ENCODE measurements at regions not wholly inside any gene's neighbourhood (a gene's known extent, or its start where the extent isn't known, plus 50 kb on each side); places are given as distances from the start of the nearest gene placed in this dataset.

DNA sequence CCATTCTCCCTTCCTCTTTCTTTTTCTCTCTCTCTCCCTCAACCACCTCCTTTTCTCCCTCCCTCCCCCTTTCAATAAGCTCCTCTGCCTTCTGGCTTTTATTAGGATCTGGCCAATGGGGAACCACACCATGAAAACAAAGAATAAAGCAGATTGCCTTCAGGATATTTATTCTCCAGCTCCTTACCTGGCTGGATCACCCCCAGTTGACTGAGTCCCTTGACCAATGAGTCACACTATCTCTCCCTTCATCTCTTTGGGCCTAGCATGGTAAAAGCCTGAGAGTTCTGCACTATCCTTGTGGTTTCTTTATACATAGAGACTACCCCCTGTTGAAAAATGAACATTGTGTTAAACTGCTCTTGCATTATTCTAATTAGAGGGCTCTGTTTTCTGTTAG, 476.8 kb downstream of the EPHA7 start:
- DNase-seq: no peak

DNA sequence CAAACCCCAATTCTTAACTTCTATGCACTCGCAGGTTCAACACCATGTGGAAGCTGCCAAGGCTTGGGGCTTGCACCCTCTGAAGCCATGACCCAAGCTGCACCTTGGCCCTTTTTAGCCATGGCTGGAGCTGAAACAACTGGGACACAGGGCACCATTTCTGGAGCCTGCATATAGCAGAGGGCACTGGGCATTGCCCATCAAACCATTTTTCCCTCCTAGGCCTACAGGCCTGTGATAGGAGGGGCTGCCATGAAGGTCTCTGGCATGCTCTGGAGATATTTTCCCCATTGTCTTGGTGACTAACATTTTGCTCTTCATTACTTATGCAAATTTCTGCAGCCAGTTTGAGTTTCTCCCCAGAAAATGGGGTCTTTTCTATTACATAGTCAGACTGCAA, 484.7 kb downstream of the EPHA7 start:
- no peak for DNase-seq

DNA sequence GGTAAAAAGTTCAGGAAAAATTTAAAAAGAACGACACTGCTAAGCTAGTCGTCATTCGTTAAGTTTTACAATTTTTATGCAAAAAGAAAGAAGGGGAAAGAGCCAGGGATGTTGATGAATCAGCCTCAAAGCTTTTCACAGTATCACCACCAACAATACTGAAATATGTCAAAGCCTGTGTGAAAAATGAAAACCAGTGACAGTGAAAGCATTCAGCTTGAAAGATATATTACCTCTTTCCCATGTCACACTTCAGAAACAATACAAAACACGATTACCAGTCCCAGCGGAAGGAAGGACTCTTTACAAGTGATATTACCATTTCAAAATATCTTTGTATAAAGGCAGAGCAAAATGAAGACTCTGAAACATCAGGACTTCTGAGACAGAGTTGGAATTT, 489.2 kb downstream of the EPHA7 start:
- DNase-seq: no peak

DNA sequence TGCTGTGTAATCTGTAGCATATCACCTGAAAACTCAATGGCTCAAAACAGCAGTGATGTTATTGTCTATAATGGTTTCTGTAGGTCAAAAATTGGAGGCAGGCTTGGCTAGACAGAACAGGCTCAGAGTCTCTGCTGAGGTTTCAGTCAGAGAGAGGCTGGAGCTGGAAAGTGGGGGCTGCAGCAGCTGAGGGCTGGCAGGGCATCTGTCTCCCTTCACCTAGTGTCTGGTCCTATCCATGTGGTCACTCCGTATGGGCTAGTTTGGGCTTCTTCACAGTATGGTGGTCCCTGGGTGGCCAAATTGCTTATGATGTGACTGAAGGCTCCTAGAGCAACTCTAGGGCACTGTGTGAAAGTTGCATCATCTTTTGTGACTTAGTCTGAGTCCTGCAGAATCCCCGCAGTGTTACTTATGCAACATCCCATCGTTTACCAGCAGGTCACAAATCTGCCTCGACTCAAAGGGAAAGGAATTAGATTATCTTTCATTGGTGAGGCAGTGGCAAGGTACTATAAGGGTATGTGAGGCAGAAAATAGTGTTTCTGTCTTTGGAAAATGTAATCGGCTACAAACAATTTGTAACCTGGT, 497.0 kb downstream of the EPHA7 start:
- no peak for DNase-seq

DNA sequence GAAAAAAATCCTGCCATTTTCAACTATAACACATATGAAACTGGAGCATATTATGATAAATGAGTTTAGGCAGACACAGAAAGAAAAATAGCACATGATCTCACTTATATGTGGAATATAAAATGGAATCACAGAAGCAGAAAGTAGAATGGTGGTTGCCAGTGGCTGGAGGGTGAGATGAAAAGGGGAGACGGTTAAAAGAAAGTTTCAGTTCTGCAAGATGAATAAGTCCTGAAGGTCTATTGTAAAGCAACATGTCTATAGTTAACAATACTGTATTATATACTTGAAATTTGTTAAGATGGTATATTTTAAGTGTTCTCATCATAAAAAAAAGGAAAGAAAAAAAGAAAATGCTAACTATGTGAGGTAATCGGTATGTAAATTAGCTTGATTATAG, 503.9 kb downstream of the EPHA7 start:
- no peak for DNase-seq

DNA sequence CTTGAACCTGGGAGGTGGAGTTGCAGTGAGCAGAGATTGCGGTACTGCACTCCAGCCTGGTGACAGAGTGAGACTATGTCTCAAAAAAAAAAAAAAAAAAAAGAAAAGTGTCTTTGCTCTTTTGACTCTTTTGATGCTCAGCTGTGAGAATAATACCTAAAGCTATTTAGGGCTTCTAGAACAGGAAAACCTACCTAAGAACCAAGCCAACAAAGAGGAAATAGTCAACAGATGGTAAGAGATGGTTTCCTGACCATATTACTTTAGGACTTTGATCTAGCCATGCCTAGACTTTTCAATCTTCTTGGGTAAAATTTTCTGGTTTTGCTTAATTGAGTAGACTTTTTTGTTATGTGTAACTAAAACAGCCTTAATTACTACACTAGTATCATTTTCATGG, 508.1 kb downstream of the EPHA7 start:
- no peak for DNase-seq

DNA sequence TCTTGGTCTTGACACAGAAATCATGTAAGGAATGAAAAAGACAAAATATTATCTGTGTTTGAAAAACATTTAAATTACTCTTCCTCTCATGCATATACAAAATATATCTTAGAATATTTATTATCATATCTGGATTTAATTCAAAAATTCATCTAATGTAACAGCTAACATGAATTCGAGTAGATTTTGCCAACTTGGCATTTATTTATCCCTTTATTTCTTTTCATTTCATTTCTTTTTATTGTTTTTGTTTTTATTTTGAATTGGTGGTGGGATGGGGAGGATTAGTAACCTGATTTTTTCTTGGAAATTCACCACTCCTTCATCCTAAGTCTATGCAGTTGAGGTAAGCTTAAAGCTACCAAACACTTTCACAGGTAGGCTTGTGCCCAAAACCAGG, 508.7 kb downstream of the EPHA7 start:
- DNase-seq: no peak

DNA sequence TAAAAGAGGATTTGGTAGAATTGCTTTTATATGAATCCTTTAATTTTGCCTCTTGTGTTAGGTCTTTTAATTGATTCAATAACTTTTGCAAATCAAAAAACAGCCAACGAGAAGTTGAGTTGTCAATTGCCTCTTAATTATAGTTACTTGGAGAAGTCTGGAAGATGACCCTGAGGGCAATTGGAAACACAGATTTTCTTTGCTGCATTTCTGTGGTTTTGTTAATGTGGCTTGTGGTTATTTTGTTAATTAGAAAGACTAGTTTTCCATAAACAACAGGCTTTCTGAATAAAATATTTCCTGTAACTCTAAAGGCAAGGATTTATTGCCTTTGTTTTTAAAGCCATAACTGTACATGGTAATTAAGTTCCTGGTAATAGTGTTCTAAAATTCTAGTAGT, 513.0 kb downstream of the EPHA7 start:
- no peak for DNase-seq

DNA sequence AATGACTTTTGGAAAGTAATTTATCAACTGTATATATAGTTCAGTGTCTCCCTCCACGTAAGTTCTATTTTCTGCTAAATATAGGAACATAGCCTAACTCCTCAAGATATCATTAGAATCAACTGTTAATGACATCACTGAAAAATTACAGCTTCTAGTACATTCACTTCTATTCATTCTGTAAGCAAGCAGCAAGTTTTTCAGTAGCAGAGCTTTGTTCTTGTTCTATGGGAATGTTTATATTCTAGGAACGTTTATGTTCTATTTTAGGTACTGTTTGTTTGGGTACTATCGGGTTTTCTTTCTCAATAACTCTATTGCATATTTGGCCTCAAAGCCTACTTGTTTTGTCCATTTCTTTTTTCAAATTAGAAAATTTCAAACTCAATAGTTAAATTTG, 525.6 kb downstream of the EPHA7 start:
- no peak for DNase-seq

DNA sequence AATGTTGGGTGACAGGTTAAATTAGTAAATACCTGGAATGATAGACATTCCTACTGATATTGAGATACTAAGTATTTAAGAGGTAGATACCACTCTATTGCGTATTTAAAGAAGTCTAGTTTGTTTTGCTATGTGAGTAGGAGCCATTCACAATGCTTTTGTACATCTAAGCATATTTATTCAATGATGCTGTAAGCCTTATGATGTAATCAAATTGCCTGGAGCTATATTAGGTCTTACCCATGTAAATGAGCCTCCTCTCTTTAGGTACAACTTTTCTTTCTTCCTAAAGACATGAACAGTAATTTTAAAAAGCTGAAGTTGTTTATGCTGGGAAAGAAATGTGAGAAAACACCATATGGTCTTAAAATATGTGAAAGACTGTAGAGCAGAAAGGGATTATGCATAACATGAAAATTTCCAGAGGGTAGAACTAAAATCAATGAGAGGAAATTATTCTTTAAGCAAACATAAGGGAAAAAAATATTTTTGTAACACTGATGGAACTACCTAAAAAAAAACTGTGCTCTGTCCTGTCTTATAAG, 526.7 kb downstream of the EPHA7 start:
- DNase-seq: no peak

DNA sequence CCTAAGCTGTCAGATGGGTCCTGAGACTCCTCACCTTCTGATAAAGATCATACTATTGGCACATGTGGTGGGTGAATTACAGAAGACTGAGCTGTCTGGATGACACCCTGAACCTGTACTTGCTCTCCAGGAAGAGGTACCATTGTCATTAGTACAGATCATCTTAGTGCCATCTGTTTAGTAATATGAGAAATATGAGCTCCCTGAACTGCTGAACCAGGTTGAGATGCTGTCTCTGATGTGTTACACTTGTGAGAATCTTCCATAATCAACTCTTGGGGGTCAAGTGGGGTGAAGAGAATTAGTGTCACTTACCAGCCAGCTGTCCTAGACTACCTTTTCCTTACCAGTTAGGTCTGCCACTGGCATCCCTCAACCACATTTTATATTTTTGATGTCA, 531.0 kb downstream of the EPHA7 start:
- no peak for DNase-seq

DNA sequence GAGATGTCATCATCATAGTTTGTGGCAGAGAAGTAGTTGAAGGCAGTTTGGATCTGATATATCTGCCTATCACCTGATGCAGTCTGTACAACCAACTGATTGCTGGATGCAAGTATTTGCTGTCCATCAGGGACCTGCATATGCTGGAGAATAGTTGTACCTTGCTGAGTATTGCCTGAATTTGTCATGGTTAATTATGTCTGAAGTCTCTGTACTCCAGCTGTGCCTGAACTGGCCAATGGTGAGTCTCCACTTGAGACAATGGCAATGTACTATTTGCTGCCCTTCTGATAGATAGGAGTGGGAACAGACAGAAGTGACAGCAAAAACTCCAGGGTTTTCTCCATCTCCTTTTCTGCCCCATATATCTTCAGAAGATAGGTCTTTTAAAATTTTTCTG, 531.5 kb downstream of the EPHA7 start:
- DNase-seq: no peak

DNA sequence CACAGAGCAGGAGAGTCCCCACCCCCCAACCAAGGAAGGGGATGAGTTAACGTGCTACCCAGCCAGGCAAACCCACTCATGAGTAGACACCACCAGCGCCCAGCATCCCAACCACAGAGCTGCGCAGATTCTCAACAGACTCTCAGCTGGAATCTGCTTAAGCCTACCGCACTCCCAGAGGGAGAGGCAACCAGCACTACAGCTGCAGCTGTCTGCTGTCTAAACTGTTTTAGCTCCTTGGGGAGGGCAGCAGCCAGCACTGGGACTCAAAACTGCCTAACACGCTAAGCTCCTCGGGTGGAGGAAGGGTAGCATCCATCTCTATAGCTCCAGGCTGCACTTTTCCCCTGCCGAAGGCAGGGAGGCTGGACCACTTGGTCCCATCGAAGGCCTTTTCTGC, 539.8 kb downstream of the EPHA7 start:
- DNase-seq: no peak

DNA sequence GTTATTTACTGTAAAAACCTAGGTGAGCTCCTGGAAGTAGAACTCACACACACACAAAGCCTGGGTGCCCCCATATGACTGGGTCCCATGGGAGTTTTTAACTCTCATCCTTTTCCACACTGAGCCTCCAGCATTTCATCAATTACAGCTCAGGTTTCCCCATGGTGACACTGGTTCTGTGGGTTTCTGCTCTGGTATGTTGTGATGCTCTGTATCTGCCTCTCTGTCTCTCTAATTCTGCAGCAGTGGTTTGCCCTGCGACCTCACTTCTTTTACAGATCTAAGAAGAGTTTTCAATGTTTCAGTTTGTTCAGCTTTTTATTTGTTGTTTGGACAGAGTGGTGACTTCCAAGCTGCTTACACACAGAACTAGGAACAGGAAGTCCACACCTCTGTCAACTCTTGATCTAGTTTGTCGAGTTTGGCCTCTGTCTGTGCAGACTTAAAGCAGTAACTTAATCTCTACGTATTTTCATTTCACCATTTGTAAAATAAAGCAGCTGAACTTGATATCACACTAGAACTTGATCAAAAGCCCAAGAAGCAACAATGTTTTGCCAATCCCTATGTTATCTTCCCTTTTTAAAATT, 554.3 kb downstream of the EPHA7 start:
- DNase-seq: peak; percentile 41

DNA sequence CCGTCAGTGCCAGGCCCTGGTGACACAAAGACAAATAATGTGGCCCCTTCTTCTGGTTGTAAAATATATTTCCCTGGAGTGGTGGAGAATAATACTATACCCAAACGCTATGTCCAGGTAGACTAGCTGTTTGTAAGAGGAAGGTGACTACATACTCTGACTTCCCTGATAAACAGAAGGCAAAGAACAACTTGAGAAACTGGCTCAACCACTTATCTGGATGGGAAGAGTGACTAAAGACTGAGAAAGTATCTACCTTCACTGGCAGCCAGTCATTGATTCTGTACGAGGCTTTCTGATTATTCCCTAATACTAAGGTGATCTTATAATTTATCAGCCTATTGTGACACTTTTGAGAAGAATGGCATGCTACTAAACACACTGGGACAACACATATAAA, 569.7 kb downstream of the EPHA7 start:
- DNase-seq: peak; percentile 38

DNA sequence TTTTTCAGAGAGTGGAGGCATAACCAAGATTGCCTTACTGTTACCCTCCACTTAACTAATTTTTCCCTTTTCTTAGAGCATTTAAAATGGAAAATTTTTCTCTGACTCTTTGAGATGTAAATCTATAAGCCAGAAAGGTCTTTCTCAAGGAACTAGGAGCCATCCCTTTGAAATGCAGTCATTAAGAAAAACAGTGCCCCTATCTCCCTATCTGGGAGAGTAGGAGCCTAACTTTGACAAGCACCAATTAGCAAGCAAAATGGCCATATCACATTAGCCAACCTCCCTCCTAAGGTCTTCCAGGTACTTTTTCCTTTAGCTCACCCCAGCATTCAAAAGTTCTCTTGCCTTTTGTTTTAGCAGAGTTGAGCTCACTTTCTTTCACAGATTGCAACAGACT, 570.5 kb downstream of the EPHA7 start:
- no peak for DNase-seq

DNA sequence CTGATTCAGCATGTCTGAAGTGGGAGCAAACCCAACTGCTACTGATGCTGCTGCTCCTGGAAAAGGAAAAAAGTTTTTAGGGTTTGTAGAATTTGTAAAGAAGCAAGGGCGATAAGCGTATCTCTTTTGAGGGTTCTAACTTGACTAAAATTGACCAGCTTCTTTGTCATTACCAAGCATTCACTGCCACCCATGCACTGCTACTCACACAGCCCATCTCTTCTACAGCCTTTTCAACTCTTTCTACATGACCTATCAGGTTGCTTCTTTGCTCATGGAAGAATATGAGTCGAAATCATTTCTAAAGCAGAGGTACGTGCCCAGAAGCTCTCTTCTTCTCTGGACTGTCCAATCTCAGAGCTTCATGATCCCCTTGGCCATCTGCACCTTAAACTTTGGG, 570.9 kb downstream of the EPHA7 start:
- DNase-seq: no peak

DNA sequence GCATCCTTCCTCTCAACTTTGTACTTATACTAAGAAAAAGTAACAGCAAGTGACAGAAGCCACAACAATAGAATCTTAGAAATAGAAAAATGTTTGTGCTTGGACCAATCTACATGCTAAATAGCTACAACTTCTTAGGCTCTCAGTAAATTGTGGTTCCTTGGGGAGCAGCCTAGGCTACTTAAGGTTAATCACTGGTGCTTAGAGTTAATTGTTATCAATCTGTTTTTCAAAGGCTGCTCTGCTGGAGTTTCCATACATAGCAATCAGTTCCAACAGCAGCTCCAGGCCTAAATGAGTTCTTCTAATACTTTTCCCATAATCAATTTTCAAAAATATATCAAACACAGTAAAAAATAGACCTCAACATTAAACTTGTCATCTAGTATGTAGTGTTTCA, 571.4 kb downstream of the EPHA7 start:
- DNase-seq: no peak

DNA sequence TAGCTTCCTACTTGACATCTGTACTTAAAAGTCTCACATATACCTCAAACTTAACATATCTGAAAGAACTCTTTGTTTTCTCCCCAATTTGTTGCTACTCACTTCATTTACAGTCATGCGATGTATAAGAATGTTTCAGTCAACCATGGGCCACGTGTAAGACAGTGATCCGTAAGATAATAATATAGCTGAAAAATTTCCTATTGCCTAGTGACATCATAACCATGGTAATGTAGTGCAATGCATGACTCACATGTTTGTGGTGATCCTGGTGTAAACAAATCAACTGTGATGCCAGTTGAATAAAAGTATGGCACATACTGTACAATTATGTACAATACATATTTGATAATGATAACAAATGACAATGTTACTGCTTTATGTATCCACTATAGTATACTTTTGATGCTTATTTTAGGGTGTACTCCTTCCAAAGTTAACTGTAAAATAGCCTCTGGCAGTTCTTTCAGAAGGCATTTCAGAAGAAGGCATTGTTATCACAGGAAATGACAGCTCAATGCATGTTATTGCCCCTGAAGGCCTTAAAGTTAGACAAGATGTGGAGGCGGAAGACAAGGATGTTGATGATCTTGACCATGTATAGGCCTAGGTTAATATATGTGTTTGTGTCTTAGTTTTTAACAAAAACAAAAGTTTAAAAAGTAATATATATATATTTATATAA, 579.0 kb downstream of the EPHA7 start:
- no peak for DNase-seq

DNA sequence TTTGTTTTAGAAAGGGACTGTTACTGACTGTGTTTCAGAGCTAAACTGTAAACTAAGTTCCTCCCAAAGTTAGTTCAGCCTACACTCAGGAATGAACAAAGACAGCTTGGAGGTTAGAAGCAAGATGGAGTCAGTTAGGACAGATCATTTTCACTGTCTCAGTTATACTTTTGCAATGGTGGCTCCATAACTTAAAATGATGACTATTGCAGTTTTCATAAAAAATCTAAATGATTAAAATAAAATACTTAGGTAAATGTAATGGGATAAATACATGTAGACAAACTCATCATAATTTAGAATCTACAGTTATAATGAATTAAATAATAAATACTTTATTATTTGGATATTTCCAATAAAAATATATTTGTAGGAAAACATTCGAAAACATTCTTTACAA, 590.6 kb downstream of the EPHA7 start:
- DNase-seq: no peak

DNA sequence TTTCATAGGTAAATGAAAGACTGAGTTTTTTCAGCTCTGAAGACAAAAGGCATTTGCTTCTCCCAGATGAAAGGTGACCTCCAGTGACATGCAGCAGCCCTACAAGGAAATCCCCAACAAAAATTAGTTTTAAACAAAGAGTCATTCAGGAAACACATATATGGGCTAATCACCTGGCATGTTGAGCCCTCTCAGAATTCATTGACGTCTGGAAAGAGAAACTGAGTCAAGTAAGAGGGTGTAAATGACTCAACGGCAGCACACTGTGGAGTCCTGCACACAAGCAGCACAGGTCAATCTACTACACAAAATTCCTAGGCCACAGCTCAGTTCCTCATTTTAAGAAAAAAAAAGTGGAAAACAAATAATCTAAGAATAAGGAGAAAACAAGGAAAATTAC, 592.3 kb downstream of the EPHA7 start:
- no peak for DNase-seq

DNA sequence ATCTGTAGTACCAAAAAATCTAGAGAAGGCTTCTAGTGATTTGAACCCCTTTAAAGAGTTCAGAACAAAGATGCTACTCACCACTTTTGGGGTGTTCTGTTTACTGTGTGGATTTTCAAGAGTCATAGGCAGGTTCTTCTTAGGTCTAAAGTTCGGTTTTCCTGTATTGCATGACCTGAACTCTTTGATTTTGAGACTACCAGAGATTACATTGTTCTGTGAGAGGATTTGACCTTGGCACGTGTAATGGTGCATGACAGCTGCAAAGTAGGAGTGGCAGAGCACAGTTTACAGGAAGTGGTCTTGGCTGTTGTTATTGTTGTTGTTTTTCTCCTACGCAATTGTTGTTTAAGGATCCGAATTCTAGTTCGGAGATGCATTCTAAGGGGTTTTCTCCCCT, 592.7 kb downstream of the EPHA7 start:
- DNase-seq: no peak

DNA sequence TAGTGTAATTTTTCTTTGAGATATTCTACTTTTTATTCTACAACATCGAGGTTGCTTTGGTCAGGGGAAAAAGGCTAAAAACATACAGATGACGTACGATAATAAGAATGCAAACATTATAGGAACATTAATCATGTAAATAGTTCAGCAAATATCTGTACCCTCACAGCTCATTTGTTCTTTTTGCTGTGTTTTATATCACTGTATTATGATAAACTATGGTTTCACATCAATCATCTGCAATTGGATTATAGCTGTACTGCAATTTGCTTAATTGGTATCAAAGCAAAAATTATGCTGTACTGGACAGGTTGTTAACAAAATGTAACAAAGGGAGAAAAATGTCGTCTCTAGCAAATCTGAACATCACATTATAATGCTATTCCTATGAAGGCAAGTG, 597.1 kb downstream of the EPHA7 start:
- DNase-seq: no peak

DNA sequence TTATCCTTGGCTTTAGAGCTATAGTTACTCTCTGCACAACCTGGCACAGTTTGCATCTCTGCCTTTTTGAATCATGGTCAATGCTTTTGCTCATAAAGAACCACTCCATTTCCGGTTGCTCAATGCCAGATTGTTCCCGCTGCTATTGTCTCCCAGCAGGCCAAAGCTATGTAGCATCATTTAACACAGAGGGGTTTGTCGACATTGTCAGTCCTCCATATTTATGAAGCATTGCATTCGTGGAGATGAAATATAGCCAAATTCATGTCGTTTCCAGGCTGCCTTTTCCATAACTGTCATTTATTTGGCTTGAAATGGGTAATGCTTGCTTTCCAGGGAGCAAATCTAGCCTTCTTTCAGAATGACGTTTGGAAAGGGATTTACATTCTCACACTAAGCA, 598.8 kb downstream of the EPHA7 start:
- DNase-seq: no peak

DNA sequence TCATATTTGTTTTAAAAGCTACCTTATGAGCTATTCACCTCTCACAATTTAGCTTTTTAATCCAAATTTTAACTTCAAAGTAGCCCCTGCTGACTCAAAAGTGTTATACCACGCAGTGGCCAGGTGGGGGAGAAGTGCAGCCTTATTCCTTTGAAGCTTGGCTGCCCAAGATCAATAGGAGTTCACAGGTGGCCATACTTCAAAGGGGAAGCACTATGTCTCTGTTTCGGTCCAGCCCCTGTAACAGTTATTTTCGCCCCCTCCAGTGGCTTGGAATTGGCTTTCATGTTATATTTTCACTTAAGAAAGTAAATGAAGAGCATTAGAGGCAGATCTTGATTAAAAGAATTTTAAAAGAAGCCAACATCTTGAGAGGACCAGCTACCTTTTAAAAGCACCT, 608.4 kb downstream of the EPHA7 start:
- peak; percentile 33 for DNase-seq

Data from NCI-H510A treated with DMSO at 0.1 percent for 48 hours (cell line).